ENCODE measurements at regions not wholly inside any gene's neighbourhood (a gene's known extent, or its start where the extent isn't known, plus 50 kb on each side); places are given as distances from the start of the nearest gene placed in this dataset.
"Not testable (repeated sequence)": the region's sequence is repeated elsewhere in the genome, so short reads cannot be mapped to it uniquely, and the experiment has no call there.

GRCh38 chr1:113185463-113186104, 112.6 kb downstream of the LRIG2 start:
- no peak for DNase-seq

- DNase-seq = no peak
Observed at GRCh38 chr1:113190078-113190477, 117.1 kb downstream of the LRIG2 start.

- no peak for DNase-seq
Observed at GRCh38 chr1:113190930-113191329, 117.9 kb downstream of the LRIG2 start.

- no peak for DNase-seq
Observed at GRCh38 chr1:113191579-113192076, 118.6 kb downstream of the LRIG2 start.

- DNase-seq = no peak
Observed at GRCh38 chr1:113192242-113192641, 119.2 kb downstream of the LRIG2 start.

GRCh38 chr1:113192980-113193379, 120.0 kb downstream of the LRIG2 start:
- no peak for DNase-seq

GRCh38 chr1:113194846-113195830, 122.1 kb downstream of the LRIG2 start:
- DNase-seq = no peak

- DNase-seq = no peak
Observed at GRCh38 chr1:113197719-113198330, 124.8 kb downstream of the LRIG2 start.

- no peak for DNase-seq
Observed at GRCh38 chr1:113198806-113199205, 125.8 kb downstream of the LRIG2 start.

GRCh38 chr1:113199760-113200455, 126.9 kb downstream of the LRIG2 start:
- DNase-seq = no peak

- no peak for DNase-seq
Observed at GRCh38 chr1:113201560-113201959, 128.6 kb downstream of the LRIG2 start.

GRCh38 chr1:113205980-113206766, 133.2 kb downstream of the LRIG2 start:
- DNase-seq = no peak

GRCh38 chr1:113207019-113207418, 134.0 kb downstream of the LRIG2 start:
- DNase-seq = no peak

GRCh38 chr1:113207457-113207856, 134.5 kb downstream of the LRIG2 start:
- DNase-seq = no peak

GRCh38 chr1:113208425-113208824, 135.4 kb downstream of the LRIG2 start:
- not testable (repeated sequence) for DNase-seq

GRCh38 chr1:113210248-113210647, 137.2 kb downstream of the LRIG2 start:
- no peak for DNase-seq

- DNase-seq = no peak
Observed at GRCh38 chr1:113211467-113211866, 138.5 kb downstream of the LRIG2 start.

- DNase-seq = no peak
Observed at GRCh38 chr1:113215015-113215414, 142.0 kb downstream of the LRIG2 start.

- no peak for DNase-seq
Observed at GRCh38 chr1:113216664-113217063, 143.7 kb downstream of the LRIG2 start.

- no peak for DNase-seq
Observed at GRCh38 chr1:113217447-113218208, 144.6 kb downstream of the LRIG2 start.

- DNase-seq = no peak
Observed at GRCh38 chr1:113219377-113219776, 146.4 kb downstream of the LRIG2 start.

Data from fibroblast of skin of abdomen (primary cell).